IMR-90 (cell line): ENCODE measurements at regions not wholly inside any gene's neighbourhood (a gene's known extent, or its start where the extent isn't known, plus 50 kb on each side); places are given as distances from the start of the nearest gene placed in this dataset.

ENCODE experiments used
- ATAC-seq: fragments of 200-7000 bp; cut with Tn5 transposase; 2 replicates; pipeline ENCODE4 v1.9.1; 2020; ENCODE audit warnings: low read depth, mild to moderate bottlenecking, moderate library complexity
- BruUV-seq: library from RNA; stranded (reverse); fragments of 400-500 nt; replicated peaks from 2 replicates; lab custom pipeline; 2021; lab: Mats Ljungman, UMichigan
- CTCF ChIA-PET: fragments of 300-600 bp; formaldehyde crosslinking; extraction: SDS; loops from one replicate; lab custom pipeline; 2021; ENCODE audit warnings: antibody characterized with exemption; lab: Yijun Ruan, JAX
- POLR2A ChIA-PET: fragments of 300-600 bp; sonication (Branson Sonifier 250); formaldehyde crosslinking; loops from one replicate; lab custom pipeline; 2022; ENCODE audit warnings: antibody characterized with exemption; ENCODE audit not compliant: unreplicated experiment; lab: Charles Lee
- DNase-seq: peaks from one replicate; pipeline ENCODE4 v3.0.0; 2013
- H2AFZ ChIP-seq: replicated peaks from 2 replicates; pipeline ENCODE3; 2013; ENCODE audit warnings: low read length, mild to moderate bottlenecking; ENCODE audit not compliant: poor library complexity
- H2AK5ac ChIP-seq: 2 replicates; pipeline ENCODE4 v1.6.1; 2013; ENCODE audit warnings: low read depth, low read length, inconsistent platforms
- H2AK9ac ChIP-seq: replicated peaks from 2 replicates; pipeline ENCODE3; 2013; ENCODE audit warnings: mild to moderate bottlenecking, low read depth, low read length, moderate library complexity; ENCODE audit not compliant: poor library complexity
- H2BK120ac ChIP-seq: 2 replicates; pipeline ENCODE4 v1.6.1; 2013; ENCODE audit warnings: low read depth, low read length, inconsistent platforms
- H2BK15ac ChIP-seq: 3 replicates; pipeline ENCODE4 v1.6.1; 2013; ENCODE audit warnings: low read depth, low read length, inconsistent platforms
- H2BK20ac ChIP-seq: 2 replicates; pipeline ENCODE4 v1.6.1; 2013; ENCODE audit warnings: low read depth, mild to moderate bottlenecking, inconsistent platforms, low read length, moderate library complexity
- H2BK5ac ChIP-seq: 2 replicates; pipeline ENCODE4 v1.6.1; 2013; ENCODE audit warnings: mild to moderate bottlenecking, low read depth, low read length, inconsistent platforms; ENCODE audit not compliant: poor library complexity, severe bottlenecking
- H3K14ac ChIP-seq: replicated peaks from 2 replicates; pipeline ENCODE4 v1.6.1; 2013; ENCODE audit warnings: low read depth, low read length, inconsistent platforms
- H3K18ac ChIP-seq: 2 replicates; pipeline ENCODE4 v1.6.1; 2013; ENCODE audit warnings: low read depth, low read length, control low read depth
- H3K23ac ChIP-seq: 2 replicates; pipeline ENCODE4 v1.6.1; 2013; ENCODE audit warnings: low read depth, low read length, inconsistent platforms
- H3K27ac ChIP-seq: 2 replicates; pipeline ENCODE4 v1.5.1; 2013; ENCODE audit warnings: mild to moderate bottlenecking, control low read depth, low read length; ENCODE audit not compliant: insufficient read depth
- H3K27me3 ChIP-seq: 2 replicates; pipeline ENCODE4 v1.6.1; 2013; ENCODE audit warnings: low read length; ENCODE audit not compliant: control insufficient read depth, insufficient read depth
- H3K36me3 ChIP-seq: 2 replicates; pipeline ENCODE4 v1.6.1; 2013; ENCODE audit warnings: low read length, mixed read lengths; ENCODE audit not compliant: control insufficient read depth, insufficient read depth
- H3K4ac ChIP-seq: 2 replicates; pipeline ENCODE4 v1.6.1; 2013; ENCODE audit warnings: low read depth, low read length, inconsistent platforms
- H3K4me1 ChIP-seq: 2 replicates; pipeline ENCODE4 v1.6.1; 2013; ENCODE audit warnings: low read length, mixed read lengths; ENCODE audit not compliant: control insufficient read depth, insufficient read depth
- H3K4me2 ChIP-seq: 2 replicates; pipeline ENCODE4 v1.6.1; 2013; ENCODE audit warnings: low read depth, mild to moderate bottlenecking, control low read depth, low read length, moderate library complexity
- H3K4me3 ChIP-seq: 2 replicates; pipeline ENCODE4 v1.5.1; 2013; ENCODE audit warnings: low read depth, mild to moderate bottlenecking, control low read depth, low read length, moderate library complexity; ENCODE audit not compliant: insufficient read depth
- H3K56ac ChIP-seq: 2 replicates; pipeline ENCODE4 v1.6.1; 2013; ENCODE audit warnings: low read length, inconsistent platforms; ENCODE audit not compliant: insufficient read depth; ENCODE audit errors: extremely low read depth
- H3K79me1 ChIP-seq, 2 experiments: 2 replicates each; pipeline ENCODE4 v1.6.1; 2013; ENCODE audit warnings: low read length in 2 of 2, inconsistent platforms in 1 of 2, low read depth in 1 of 2
- H3K9ac ChIP-seq: 2 replicates; pipeline ENCODE4 v1.6.1; 2013; ENCODE audit warnings: low read depth, low read length, control low read depth
- H3K9me1 ChIP-seq: 2 replicates; pipeline ENCODE4 v1.6.1; 2013; ENCODE audit warnings: low read length, inconsistent platforms; ENCODE audit not compliant: insufficient read depth
- H3K9me3 ChIP-seq: 2 replicates; pipeline ENCODE4 v1.6.1; 2013; ENCODE audit warnings: low read length; ENCODE audit not compliant: control insufficient read depth, insufficient read depth
- H4K20me1 ChIP-seq: 2 replicates; pipeline ENCODE4 v1.6.1; 2013; ENCODE audit warnings: low read length, inconsistent platforms; ENCODE audit not compliant: insufficient read depth
- H4K5ac ChIP-seq: 2 replicates; pipeline ENCODE4 v1.6.1; 2013; ENCODE audit warnings: mild to moderate bottlenecking, low read depth, low read length, control low read depth
- H4K8ac ChIP-seq, 2 experiments: 2 replicates each; pipeline ENCODE4 v1.6.1; 2013; ENCODE audit warnings: low read depth in 2 of 2, low read length in 2 of 2, control low read depth in 1 of 2, inconsistent platforms in 1 of 2
- H4K91ac ChIP-seq: 2 replicates; pipeline ENCODE4 v1.6.1; 2013; ENCODE audit warnings: low read depth, low read length, inconsistent platforms; ENCODE audit not compliant: insufficient read depth
- BHLHE40 ChIP-seq: fragments of 150-350 bp; IDR thresholded peaks from 2 replicates; pipeline ENCODE4 v1.6.1; 2016; ENCODE audit warnings: mild to moderate bottlenecking, low read depth, low read length
- CHD1 ChIP-seq: IDR thresholded peaks from 2 replicates; pipeline ENCODE4 v1.6.1; 2012; ENCODE audit warnings: low read depth, low read length, improper control_type of control experiment
- POLR2A ChIP-seq: IDR thresholded peaks from 2 replicates; pipeline ENCODE4 v1.6.1; 2012; ENCODE audit warnings: mild to moderate bottlenecking, low read depth, low read length
- RFX5 ChIP-seq: IDR thresholded peaks from 2 replicates; pipeline ENCODE4 v1.8.0; 2012; ENCODE audit warnings: low read depth, mild to moderate bottlenecking, low read length, moderate library complexity
- SMC3 ChIP-seq: fragments of 150-350 bp; IDR thresholded peaks from 2 replicates; pipeline ENCODE4 v1.6.1; 2016; ENCODE audit warnings: low read depth, mild to moderate bottlenecking, antibody characterized with exemption, low read length, moderate library complexity
- WGBS, 2 experiments: methylation state at CpG; one replicate each; pipeline versions ENCODE4 v1.1.5 to v1.1.7; 2013; ENCODE audit warnings: missing lambda C conversion rate in 2 of 2; ENCODE audit not compliant: insufficient read length in 1 of 2; ENCODE audit errors: extremely low coverage in 2 of 2; 5-methylcytosine and 5-hydroxymethylcytosine counted together
- dilution Hi-C: fragments of 300-500 bp; cut with HindIII; formaldehyde crosslinking; loops from one replicate; pipeline ENCODE4 v1.14.3; 2018; ENCODE audit warnings: low sequenced_read_pairs; ENCODE audit not compliant: unreplicated experiment
- in situ Hi-C: fragments of 300-500 bp; cut with MboI; formaldehyde crosslinking; loops from 3 replicates; pipeline ENCODE4 v1.14.3; 2019; ENCODE audit warnings: low sequenced_read_pairs, inconsistent platforms, mixed read lengths
- intact Hi-C: fragments of 100-400 bp; cut with micrococcal nuclease; formaldehyde crosslinking; loops from 2 replicates; pipeline ENCODE4 v1.10.0; 2022

- Histone ChIP-seq H2BK15ac (no peak overlapping the region), H3K4me1 (peaks cover 4% of the 10 kb centered on the region; the same call in 1 of the 2 replicates), H4K20me1 (no peaks in the 10 kb centered on the region), H3K9me1 (no peaks in the 10 kb centered on the region), H2AFZ (no peak overlapping the region), H3K27ac (no peak overlapping the region), H3K4ac (no peak overlapping the region), H2BK20ac (no peak overlapping the region), H2BK5ac (no peak overlapping the region), H3K56ac (no peak overlapping the region), H3K27me3 (no peaks in the 10 kb centered on the region), H3K18ac (no peak overlapping the region), H3K4me2 (no peak overlapping the region), H3K23ac (no peak overlapping the region), H2BK120ac (no peak overlapping the region), H4K8ac (no peak overlapping the region), H4K91ac (no peak overlapping the region), H3K9ac (no peak overlapping the region), H2AK9ac (no peak overlapping the region), H3K4me3 (no peak overlapping the region), H3K36me3 (no peaks in the 10 kb centered on the region), H3K79me1 (no peaks in the 10 kb centered on the region), H2AK5ac (no peak overlapping the region), H4K5ac (no peak overlapping the region), H3K9me3 (no peaks in the 10 kb centered on the region; the same call in 1 of the 2 replicates), H3K14ac (no peak overlapping the region)
- no CpG with 5 or more reads among the region's 5 CpGs for WGBS, 2 experiments
- dilution Hi-C loops (no loop called here), intact Hi-C loops (no loop called here), in situ Hi-C loops (no loop called here)
- no peak for ATAC-seq
- TF ChIP-seq SMC3 (no peak), CHD1 (no peak), BHLHE40 (no peak), RFX5 (no peak), POLR2A (no peak)
- DNase-seq: no peak
- CTCF ChIA-PET: interaction anchor here (0.6 kb wide), 1 partner anchor 675 kb away, joined by 3 read pairs; no protein-coding TSS in a partner anchor
- BruUV-seq: no TSS peak
- POLR2A ChIA-PET: no interaction called here
Observed at GRCh38 chr1:58966917-58967740, 183.3 kb upstream of the JUN start.
